H1 (cell line): ENCODE measurements at regions not wholly inside any gene's neighbourhood (a gene's known extent, or its start where the extent isn't known, plus 50 kb on each side); places are given as distances from the start of the nearest gene placed in this dataset.

ENCODE experiments used
- CTCF ChIA-PET: fragments of 300-600 bp; sonication (Branson Sonifier 250); formaldehyde crosslinking; loops from one replicate; lab custom pipeline; 2021; ENCODE audit not compliant: partially characterized antibody; lab: Charles Lee
- POLR2A ChIA-PET: fragments of 300-600 bp; sonication (Branson Sonifier 250); formaldehyde crosslinking; loops from one replicate; lab custom pipeline; 2021; ENCODE audit warnings: inconsistent platforms; ENCODE audit not compliant: partially characterized antibody; lab: Charles Lee
- DNase-seq, 2 experiments: peaks; one replicate each; pipeline versions ENCODE4 v3.0.0 to v3.0.0-alpha.2; 2010 to 2022; ENCODE audit warnings: low spot score in 2 of 2, low read depth in 1 of 2, mixed read lengths in 1 of 2
- FAIRE-seq: peaks from 2 replicates; lab custom pipeline; 2011; peaks lifted over from hg19 to GRCh38; lab: Jason Lieb, UNC
- H2AFZ ChIP-seq: 2 replicates; pipeline ENCODE4 v1.8.1; 2012; ENCODE audit warnings: low read length, inconsistent platforms
- H2AK5ac ChIP-seq: 2 replicates; pipeline ENCODE4 v1.6.1; 2013; ENCODE audit warnings: low read depth, low read length
- H2BK120ac ChIP-seq: replicated peaks from 2 replicates; pipeline ENCODE3; 2013; ENCODE audit warnings: low read depth, low read length, inconsistent platforms
- H2BK12ac ChIP-seq: 2 replicates; pipeline ENCODE4 v1.6.1; 2013; ENCODE audit warnings: low read depth, low read length
- H2BK15ac ChIP-seq: 2 replicates; pipeline ENCODE4 v1.6.1; 2013; ENCODE audit warnings: low read length
- H2BK20ac ChIP-seq: 2 replicates; pipeline ENCODE4 v1.6.1; 2013; ENCODE audit warnings: low read length
- H2BK5ac ChIP-seq: 2 replicates; pipeline ENCODE4 v1.6.1; 2013; ENCODE audit warnings: low read depth, low read length
- H3K14ac ChIP-seq: 2 replicates; pipeline ENCODE4 v1.6.1; 2013; ENCODE audit warnings: inconsistent platforms; ENCODE audit not compliant: insufficient read length
- H3K18ac ChIP-seq: 2 replicates; pipeline ENCODE4 v1.6.1; 2013; ENCODE audit warnings: low read length; ENCODE audit errors: extremely low read depth
- H3K23ac ChIP-seq: 2 replicates; pipeline ENCODE4 v1.6.1; 2013; ENCODE audit warnings: inconsistent platforms; ENCODE audit not compliant: insufficient read length
- H3K23me2 ChIP-seq: 2 replicates; pipeline ENCODE4 v1.6.1; 2013; ENCODE audit warnings: low read depth, low read length
- H3K27ac ChIP-seq: 2 replicates; pipeline ENCODE4 v1.6.1; 2011; ENCODE audit warnings: low read depth, low read length, inconsistent platforms
- H3K27me3 ChIP-seq, 4 experiments: replicated peaks in 1 of 4; 1 replicate in 1 of 4; 2 replicates in 3 of 4; pipeline versions ENCODE4 v1.6.1 to v1.8.1; 2011 to 2013; ENCODE audit warnings: low read length in 3 of 4, mild to moderate bottlenecking in 3 of 4, inconsistent platforms in 2 of 4, mixed read lengths in 2 of 4, moderate library complexity in 1 of 4; ENCODE audit not compliant: control insufficient read depth in 3 of 4, insufficient read depth in 3 of 4; ENCODE audit errors: extremely low read depth in 1 of 4
- H3K36me3 ChIP-seq, 4 experiments: 2 replicates each; pipeline versions ENCODE4 v1.6.1 to v1.8.1; 2011 to 2013; ENCODE audit warnings: mild to moderate bottlenecking in 4 of 4, low read length in 3 of 4, moderate library complexity in 2 of 4, control low read depth in 1 of 4, inconsistent platforms in 1 of 4; ENCODE audit not compliant: insufficient read depth in 4 of 4, control insufficient read depth in 2 of 4
- H3K4ac ChIP-seq: replicated peaks from 2 replicates; pipeline ENCODE3; 2013; ENCODE audit warnings: low read length, low read depth, mixed read lengths, inconsistent platforms; ENCODE audit not compliant: insufficient read length
- H3K4me1 ChIP-seq, 4 experiments: replicated peaks in 1 of 4; 1 replicate in 1 of 4; 2 replicates in 3 of 4; pipeline versions ENCODE4 v1.6.1 to v1.8.1; 2011 to 2013; ENCODE audit warnings: low read length in 3 of 4, inconsistent platforms in 2 of 4, mixed read lengths in 1 of 4; ENCODE audit not compliant: insufficient read depth in 4 of 4, control insufficient read depth in 3 of 4
- H3K4me2 ChIP-seq, 2 experiments: 2 replicates each; pipeline versions ENCODE4 v1.6.1 to v1.8.1; 2011 to 2013; ENCODE audit warnings: low read depth in 2 of 2, low read length in 2 of 2, control low read depth in 1 of 2, inconsistent platforms in 1 of 2, mild to moderate bottlenecking in 1 of 2; ENCODE audit not compliant: insufficient read depth in 1 of 2
- H3K4me3 ChIP-seq, 4 experiments: fragments of 200-600, 300-600 bp in 1 of 4; sonication (generic), shearing (Covaris generic), sonication (Bioruptor Twin) in 1 of 4; 2 replicates each; pipeline versions ENCODE4 v1.5.1 to v1.8.1; 2011 to 2016; ENCODE audit warnings: low read length in 4 of 4, low read depth in 3 of 4, control low read depth in 2 of 4, inconsistent platforms in 2 of 4, mild to moderate bottlenecking in 2 of 4, mixed read lengths in 1 of 4, moderate library complexity in 1 of 4; ENCODE audit not compliant: insufficient read depth in 2 of 4; ENCODE audit errors: extremely low read depth in 1 of 4
- H3K56ac ChIP-seq: replicated peaks from 2 replicates; pipeline ENCODE3; 2013; ENCODE audit warnings: low read depth, mild to moderate bottlenecking, mixed read lengths, low read length, inconsistent platforms; ENCODE audit not compliant: insufficient read length
- H3K79me1 ChIP-seq: 2 replicates; pipeline ENCODE4 v1.6.1; 2013; ENCODE audit warnings: low read depth, low read length, control low read depth
- H3K79me2 ChIP-seq, 2 experiments: 2 replicates each; pipeline versions ENCODE4 v1.6.1 to v1.8.1; 2012 to 2013; ENCODE audit warnings: low read length in 2 of 2, mild to moderate bottlenecking in 2 of 2, inconsistent platforms in 1 of 2; ENCODE audit not compliant: insufficient read depth in 2 of 2, control insufficient read depth in 1 of 2
- H3K9ac ChIP-seq, 4 experiments: replicated peaks in 1 of 4; 1 replicate in 1 of 4; 2 replicates in 3 of 4; pipeline versions ENCODE4 v1.6.1 to v1.8.1; 2011 to 2013; ENCODE audit warnings: low read depth in 3 of 4, low read length in 3 of 4, control low read depth in 2 of 4, mild to moderate bottlenecking in 2 of 4, moderate library complexity in 2 of 4, inconsistent platforms in 1 of 4; ENCODE audit errors: extremely low read depth in 1 of 4
- H3K9me3 ChIP-seq, 2 experiments: 2 replicates each; pipeline versions ENCODE4 v1.6.1 to v1.8.1; 2012 to 2013; ENCODE audit warnings: mild to moderate bottlenecking in 2 of 2, moderate library complexity in 2 of 2, control low read depth in 1 of 2, inconsistent platforms in 1 of 2, low read depth in 1 of 2, low read length in 1 of 2, mixed read lengths in 1 of 2; ENCODE audit not compliant: insufficient read depth in 2 of 2
- H4K20me1 ChIP-seq, 2 experiments: replicated peaks in 1 of 2; 2 replicates each; pipeline versions ENCODE3 to v1.8.1; 2011 to 2013; ENCODE audit warnings: inconsistent platforms in 2 of 2, low read length in 2 of 2, mild to moderate bottlenecking in 1 of 2; ENCODE audit not compliant: insufficient read depth in 2 of 2, control insufficient read depth in 1 of 2
- H4K5ac ChIP-seq: 2 replicates; pipeline ENCODE4 v1.6.1; 2013; ENCODE audit warnings: low read length, low read depth, mixed read lengths, inconsistent platforms; ENCODE audit not compliant: insufficient read length
- H4K8ac ChIP-seq: 2 replicates; pipeline ENCODE4 v1.8.0; 2013; ENCODE audit warnings: mild to moderate bottlenecking, moderate library complexity, low read length, inconsistent platforms; ENCODE audit not compliant: insufficient read depth; ENCODE audit errors: extremely low read depth
- H4K91ac ChIP-seq: replicated peaks from 2 replicates; pipeline ENCODE3; 2013; ENCODE audit warnings: low read length, mixed read lengths, inconsistent platforms; ENCODE audit not compliant: insufficient read length
- CTBP2 ChIP-seq: IDR thresholded peaks from 2 replicates; pipeline ENCODE4 v1.7.0; 2011; ENCODE audit warnings: borderline replicate concordance, mild to moderate bottlenecking, moderate library complexity, mixed read lengths, low read length; ENCODE audit not compliant: insufficient read depth, insufficient read length
- HDAC2 ChIP-seq, 2 experiments: fragments of 300-600 bp in 1 of 2; sonication (generic) in 1 of 2; IDR thresholded peaks; 2 replicates each; pipeline ENCODE4 v1.6.1; 2011 to 2012; ENCODE audit warnings: low read depth in 2 of 2, low read length in 2 of 2, mild to moderate bottlenecking in 2 of 2, moderate library complexity in 2 of 2, borderline replicate concordance in 1 of 2, inconsistent platforms in 1 of 2
- KDM4A ChIP-seq: IDR thresholded peaks from one replicate; pipeline ENCODE4 v1.7.1; 2012; ENCODE audit warnings: low read depth, mild to moderate bottlenecking, moderate library complexity, low read length, inconsistent platforms; ENCODE audit not compliant: severe bottlenecking
- KDM5A ChIP-seq: fragments of 200-600 bp; IDR thresholded peaks from 2 replicates; pipeline ENCODE4 v1.7.1; 2012; ENCODE audit warnings: mild to moderate bottlenecking, low read length, inconsistent platforms, mixed read lengths
- NANOG ChIP-seq: IDR thresholded peaks from 2 replicates; pipeline ENCODE4 v1.6.1; 2011; ENCODE audit warnings: low read length, low read depth, mild to moderate bottlenecking, inconsistent platforms; ENCODE audit not compliant: insufficient read depth, poor library complexity, severe bottlenecking
- NRF1 ChIP-seq: IDR thresholded peaks from 2 replicates; pipeline ENCODE4 v1.6.1; 2011; ENCODE audit warnings: mild to moderate bottlenecking, low read depth, low read length, improper control_type of control experiment
- POU5F1 ChIP-seq: IDR thresholded peaks from 2 replicates; pipeline ENCODE4 v1.6.1; 2011; ENCODE audit warnings: low read depth, mild to moderate bottlenecking, low read length, moderate library complexity
- SRF ChIP-seq: IDR thresholded peaks from 2 replicates; pipeline ENCODE4 v1.6.1; 2011; ENCODE audit warnings: mild to moderate bottlenecking, low read depth, low read length, moderate library complexity
- TEAD4 ChIP-seq: IDR thresholded peaks from 2 replicates; pipeline ENCODE4 v1.6.1; 2012; ENCODE audit warnings: low read depth, low read length, inconsistent platforms, mixed read lengths
- WGBS, 2 experiments: shearing (Covaris generic) in 1 of 2; methylation state at CpG; one replicate each; pipeline versions ENCODE4 v1.1.6 to v1.1.7; 2013 to 2015; ENCODE audit warnings: low lambda C conversion rate in 2 of 2, mixed read lengths in 2 of 2, inconsistent platforms in 1 of 2, low coverage in 1 of 2, missing lambda C conversion rate in 1 of 2; ENCODE audit not compliant: insufficient replicate concordance in 2 of 2, insufficient coverage in 1 of 2, insufficient read length in 1 of 2; ENCODE audit errors: extremely low coverage in 1 of 2, missing lambda C conversion rate in 1 of 2; 5-methylcytosine and 5-hydroxymethylcytosine counted together
- TF ChIP-seq, protein P1 (sequence below): IDR thresholded peaks from 2 replicates; pipeline ENCODE4 v1.6.1; 2012; ENCODE audit warnings: inconsistent platforms
- TF ChIP-seq, protein P2 (sequence below), 3 experiments: IDR thresholded peaks; 1 replicate in 2 of 3; 2 replicates in 1 of 3; pipeline versions ENCODE4 v1.5.1 to v1.6.1; 2011; ENCODE audit warnings: low read length in 3 of 3, mild to moderate bottlenecking in 3 of 3, inconsistent platforms in 2 of 3, low read depth in 1 of 3, moderate library complexity in 1 of 3; ENCODE audit not compliant: insufficient read depth in 1 of 3; ENCODE audit errors: control extremely low read depth in 1 of 3

DNA sequence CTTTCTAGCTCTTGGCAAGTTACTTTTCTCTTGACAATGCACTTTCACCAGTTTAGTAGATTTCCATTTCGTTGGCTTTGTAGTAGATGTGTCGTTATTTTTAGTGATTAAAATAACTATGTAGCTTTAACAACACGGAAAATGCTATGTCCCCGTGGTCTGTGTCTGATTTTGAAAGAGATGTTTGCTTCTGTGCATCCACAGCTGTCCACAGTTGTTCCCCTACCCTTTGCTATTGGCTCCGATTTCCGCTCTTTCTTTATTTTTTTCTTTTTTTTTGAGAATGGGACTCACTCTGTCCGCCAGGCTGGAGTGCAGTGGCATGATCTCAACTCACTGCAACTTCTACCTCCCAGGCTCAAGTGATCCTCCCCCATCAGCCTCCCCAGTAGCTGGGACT is 533.9 kb downstream of the IRX1 start:
- H4K8ac ChIP-seq, result no peak overlapping the region
- no peak overlapping the region for H3K4ac ChIP-seq
- no peak overlapping the region for H2BK120ac ChIP-seq
- H3K27me3 ChIP-seq, result no peaks in the 10 kb centered on the region
- H2AFZ ChIP-seq, result no peak overlapping the region
- H3K9ac ChIP-seq, result no peak overlapping the region
- no peak overlapping the region for H3K56ac ChIP-seq
- H3K14ac ChIP-seq, result no peak overlapping the region
- no peak overlapping the region for H2AK5ac ChIP-seq
- no peak overlapping the region for H3K23ac ChIP-seq
- DNase-seq, result no peak
- H3K79me2 ChIP-seq, result no peaks in the 10 kb centered on the region
- no peak overlapping the region for H2BK20ac ChIP-seq
- no peak overlapping the region for H2BK5ac ChIP-seq
- H3K4me2 ChIP-seq, result no peak overlapping the region
- no peak for FAIRE-seq
- no peaks in the 10 kb centered on the region for H4K20me1 ChIP-seq
- no peak overlapping the region for H4K5ac ChIP-seq
- no peaks in the 10 kb centered on the region for H3K36me3 ChIP-seq
- H4K91ac ChIP-seq, result no peak overlapping the region
- no peak overlapping the region for H2BK12ac ChIP-seq
- ChIA-PET CTCF (no interaction called here), POLR2A (no interaction called here)
- no peaks in the 10 kb centered on the region for H3K79me1 ChIP-seq
- no peaks in the 10 kb centered on the region for H3K23me2 ChIP-seq
- no peaks in the 10 kb centered on the region for H3K4me1 ChIP-seq
- no peak overlapping the region for H2BK15ac ChIP-seq
- WGBS, 2 experiments, result 84% methylated on average over 7 of the region's 7 CpGs; no CpG with 5 or more reads in 1 of the 2 experiments
- no peaks in the 10 kb centered on the region for H3K9me3 ChIP-seq
- no peak overlapping the region for H3K27ac ChIP-seq
- H3K4me3 ChIP-seq, result no peak overlapping the region
- H3K18ac ChIP-seq, result no peak overlapping the region
- TF ChIP-seq CTBP2 (no peak), KDM4A (no peak), NANOG (no peak), NRF1 (no peak), HDAC2 (IDR thresholded peaks at IDR 0.05; ENCODE audit: borderline replicate concordance in 1 of 2, low read depth in 2 of 2, low read length in 2 of 2) (no peak), TEAD4 (no peak), POU5F1 (no peak), KDM5A (no peak), SRF (no peak)
- TF ChIP-seq, protein P1, sequence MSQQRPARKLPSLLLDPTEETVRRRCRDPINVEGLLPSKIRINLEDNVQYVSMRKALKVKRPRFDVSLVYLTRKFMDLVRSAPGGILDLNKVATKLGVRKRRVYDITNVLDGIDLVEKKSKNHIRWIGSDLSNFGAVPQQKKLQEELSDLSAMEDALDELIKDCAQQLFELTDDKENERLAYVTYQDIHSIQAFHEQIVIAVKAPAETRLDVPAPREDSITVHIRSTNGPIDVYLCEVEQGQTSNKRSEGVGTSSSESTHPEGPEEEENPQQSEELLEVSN, result no peak
- TF ChIP-seq, protein P2, sequence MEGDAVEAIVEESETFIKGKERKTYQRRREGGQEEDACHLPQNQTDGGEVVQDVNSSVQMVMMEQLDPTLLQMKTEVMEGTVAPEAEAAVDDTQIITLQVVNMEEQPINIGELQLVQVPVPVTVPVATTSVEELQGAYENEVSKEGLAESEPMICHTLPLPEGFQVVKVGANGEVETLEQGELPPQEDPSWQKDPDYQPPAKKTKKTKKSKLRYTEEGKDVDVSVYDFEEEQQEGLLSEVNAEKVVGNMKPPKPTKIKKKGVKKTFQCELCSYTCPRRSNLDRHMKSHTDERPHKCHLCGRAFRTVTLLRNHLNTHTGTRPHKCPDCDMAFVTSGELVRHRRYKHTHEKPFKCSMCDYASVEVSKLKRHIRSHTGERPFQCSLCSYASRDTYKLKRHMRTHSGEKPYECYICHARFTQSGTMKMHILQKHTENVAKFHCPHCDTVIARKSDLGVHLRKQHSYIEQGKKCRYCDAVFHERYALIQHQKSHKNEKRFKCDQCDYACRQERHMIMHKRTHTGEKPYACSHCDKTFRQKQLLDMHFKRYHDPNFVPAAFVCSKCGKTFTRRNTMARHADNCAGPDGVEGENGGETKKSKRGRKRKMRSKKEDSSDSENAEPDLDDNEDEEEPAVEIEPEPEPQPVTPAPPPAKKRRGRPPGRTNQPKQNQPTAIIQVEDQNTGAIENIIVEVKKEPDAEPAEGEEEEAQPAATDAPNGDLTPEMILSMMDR (IDR thresholded peaks at IDR 0.05; ENCODE audit: control extremely low read depth in 1 of 3, insufficient read depth in 1 of 3, low read depth in 1 of 3, low read length in 3 of 3), result no peak
